H9 (cell line): ENCODE measurements at regions not wholly inside any gene's neighbourhood (a gene's known extent, or its start where the extent isn't known, plus 50 kb on each side); places are given as distances from the start of the nearest gene placed in this dataset.

Experiments used
- DNase-seq: peaks from one replicate; pipeline ENCODE4 v3.0.0-alpha.2; 2017
- H2AFZ ChIP-seq: one replicate; pipeline ENCODE4 v1.6.1; 2013; ENCODE audit warnings: mild to moderate bottlenecking, low read length, control low read depth, moderate library complexity
- H2AK5ac ChIP-seq: 2 replicates; pipeline ENCODE4 v1.6.1; 2013; ENCODE audit warnings: low read length, control low read depth, mixed read lengths; ENCODE audit not compliant: insufficient read length
- H2BK120ac ChIP-seq: one replicate; pipeline ENCODE4 v1.6.1; 2013; ENCODE audit warnings: low read depth, mild to moderate bottlenecking, low read length, control low read depth, inconsistent platforms; ENCODE audit not compliant: poor library complexity, severe bottlenecking
- H2BK12ac ChIP-seq: 2 replicates; pipeline ENCODE4 v1.6.1; 2013; ENCODE audit warnings: low read length, control low read depth, mixed read lengths, low read depth; ENCODE audit not compliant: insufficient read length
- H2BK15ac ChIP-seq: 2 replicates; pipeline ENCODE4 v1.6.1; 2013; ENCODE audit warnings: low read depth, low read length, control low read depth
- H2BK20ac ChIP-seq: one replicate; pipeline ENCODE4 v1.6.1; 2013; ENCODE audit warnings: low read depth, mild to moderate bottlenecking, low read length, control low read depth, inconsistent platforms; ENCODE audit not compliant: poor library complexity, severe bottlenecking
- H2BK5ac ChIP-seq: 2 replicates; pipeline ENCODE4 v1.6.1; 2013; ENCODE audit warnings: low read length, control low read depth, mixed read lengths; ENCODE audit not compliant: insufficient read length
- H3K14ac ChIP-seq: 2 replicates; pipeline ENCODE4 v1.6.1; 2013; ENCODE audit warnings: low read length, control low read depth; ENCODE audit not compliant: insufficient read depth
- H3K18ac ChIP-seq: 2 replicates; pipeline ENCODE4 v1.6.1; 2013; ENCODE audit warnings: low read depth, mild to moderate bottlenecking, mixed read lengths, low read length, control low read depth; ENCODE audit not compliant: insufficient read length
- H3K23ac ChIP-seq: 2 replicates; pipeline ENCODE4 v1.6.1; 2013; ENCODE audit warnings: low read length, control low read depth, mixed read lengths, low read depth; ENCODE audit not compliant: insufficient read length
- H3K23me2 ChIP-seq: 2 replicates; pipeline ENCODE4 v1.6.1; 2013; ENCODE audit warnings: low read depth, mild to moderate bottlenecking, mixed read lengths, low read length, control low read depth; ENCODE audit not compliant: insufficient read length, poor library complexity, severe bottlenecking
- H3K27ac ChIP-seq: 2 replicates; pipeline ENCODE4 v1.5.1; 2013; ENCODE audit warnings: low read length, control low read depth, mixed read lengths, low read depth; ENCODE audit not compliant: insufficient read length
- H3K27me3 ChIP-seq: 2 replicates; pipeline ENCODE4 v1.6.1; 2013; ENCODE audit warnings: low read length, control low read depth, inconsistent platforms; ENCODE audit not compliant: insufficient read depth
- H3K4ac ChIP-seq: 2 replicates; pipeline ENCODE4 v1.6.1; 2013; ENCODE audit warnings: low read depth, mild to moderate bottlenecking, control low read depth, inconsistent platforms, low read length, moderate library complexity
- H3K4me1 ChIP-seq: 2 replicates; pipeline ENCODE4 v1.6.1; 2013; ENCODE audit warnings: low read length, control low read depth, inconsistent platforms; ENCODE audit not compliant: insufficient read depth
- H3K4me2 ChIP-seq: 2 replicates; pipeline ENCODE4 v1.6.1; 2013; ENCODE audit warnings: low read length, control low read depth, mixed read lengths; ENCODE audit not compliant: insufficient read length, insufficient read depth
- H3K56ac ChIP-seq: 2 replicates; pipeline ENCODE4 v1.6.1; 2013; ENCODE audit warnings: low read depth, mild to moderate bottlenecking, mixed read lengths, low read length, control low read depth; ENCODE audit not compliant: insufficient read length
- H3K79me1 ChIP-seq: 2 replicates; pipeline ENCODE4 v1.6.1; 2013; ENCODE audit warnings: low read depth, mild to moderate bottlenecking, moderate library complexity, low read length, control low read depth, inconsistent platforms; ENCODE audit not compliant: insufficient read depth, poor library complexity, severe bottlenecking
- H3K79me2 ChIP-seq: 2 replicates; pipeline ENCODE4 v1.6.1; 2013; ENCODE audit warnings: low read length, control low read depth, inconsistent platforms; ENCODE audit not compliant: insufficient read depth
- H3K9ac ChIP-seq: 2 replicates; pipeline ENCODE4 v1.6.1; 2013; ENCODE audit warnings: low read length, control low read depth, mixed read lengths; ENCODE audit not compliant: insufficient read length; ENCODE audit errors: extremely low read depth
- H3K9me3 ChIP-seq: one replicate; pipeline ENCODE4 v1.6.1; 2013; ENCODE audit warnings: low read depth, low read length, inconsistent platforms; ENCODE audit not compliant: control insufficient read depth
- H3T11ph ChIP-seq: one replicate; pipeline ENCODE4 v1.6.1; 2013; ENCODE audit warnings: mild to moderate bottlenecking, low read length, control low read depth, inconsistent platforms
- H4K20me1 ChIP-seq: one replicate; pipeline ENCODE4 v1.6.1; 2013; ENCODE audit not compliant: control insufficient read depth, insufficient read length, insufficient read depth
- H4K5ac ChIP-seq: 2 replicates; pipeline ENCODE4 v1.6.1; 2013; ENCODE audit warnings: low read depth, mild to moderate bottlenecking, mixed read lengths, low read length, control low read depth; ENCODE audit not compliant: insufficient read length
- H4K8ac ChIP-seq: replicated peaks from 2 replicates; pipeline ENCODE4 v1.6.1; 2013; ENCODE audit warnings: low read length, control low read depth, mixed read lengths, low read depth; ENCODE audit not compliant: insufficient read length
- H4K91ac ChIP-seq: 2 replicates; pipeline ENCODE4 v1.6.1; 2013; ENCODE audit warnings: low read depth, mild to moderate bottlenecking, moderate library complexity, mixed read lengths, low read length, control low read depth; ENCODE audit not compliant: insufficient read length
- H3K27ac Mint-ChIP-seq, 3 experiments: 2 replicates in 2 of 3; 3 replicates in 1 of 3; pipeline ENCODE4 v1.8.0; 2020 to 2021; ENCODE audit warnings: mixed read lengths in 3 of 3, mild to moderate bottlenecking in 1 of 3, moderate library complexity in 1 of 3
- H3K27me3 Mint-ChIP-seq: 2 replicates; pipeline ENCODE4 v1.8.0; 2021; ENCODE audit warnings: low read depth, mild to moderate bottlenecking, moderate library complexity, mixed read lengths
- H3K36me3 Mint-ChIP-seq, 3 experiments: 2 replicates in 2 of 3; 3 replicates in 1 of 3; pipeline ENCODE4 v1.8.0; 2020 to 2021; ENCODE audit warnings: low read depth in 3 of 3, mixed read lengths in 3 of 3; ENCODE audit not compliant: insufficient read depth in 1 of 3
- H3K4me1 Mint-ChIP-seq, 2 experiments: 2 replicates each; pipeline ENCODE4 v1.8.0; 2020; ENCODE audit warnings: mixed read lengths in 2 of 2
- H3K4me3 Mint-ChIP-seq, 2 experiments: 2 replicates in 1 of 2; 3 replicates in 1 of 2; pipeline ENCODE4 v1.8.0; 2020 to 2021; ENCODE audit warnings: mild to moderate bottlenecking in 2 of 2, mixed read lengths in 2 of 2, moderate library complexity in 1 of 2
- H3K9me3 Mint-ChIP-seq, 2 experiments: 2 replicates in 1 of 2; 3 replicates in 1 of 2; pipeline ENCODE4 v1.8.0; 2020; ENCODE audit warnings: mild to moderate bottlenecking in 2 of 2, mixed read lengths in 2 of 2, moderate library complexity in 1 of 2
- CTCF ChIP-seq: fragments of 200-600 bp; sonication (generic); conservative IDR thresholded peaks from 3 replicates; pipeline ENCODE4 v1.8.0; 2021; ENCODE audit warnings: antibody characterized with exemption, mild to moderate bottlenecking
- WGBS: extraction: QIAGEN DNeasy Blood & Tissue Kit; methylation state at CpG from one replicate; pipeline ENCODE4 v1.1.7; 2013; ENCODE audit warnings: missing lambda C conversion rate, low lambda C conversion rate, mixed read lengths; ENCODE audit not compliant: insufficient read length; ENCODE audit errors: extremely low coverage; 5-methylcytosine and 5-hydroxymethylcytosine counted together

- no peak overlapping the region for H3K56ac ChIP-seq
- H3K27me3 ChIP-seq: no peaks in the 10 kb centered on the region
- H2BK120ac ChIP-seq: no peak overlapping the region
- H4K91ac ChIP-seq: no peak overlapping the region
- H3K18ac ChIP-seq: no peak overlapping the region
- no peak overlapping the region for H2BK12ac ChIP-seq
- no peaks in the 10 kb centered on the region for H3K27me3 Mint-ChIP-seq
- no peak overlapping the region for H4K8ac ChIP-seq
- H3K79me2 ChIP-seq: no peaks in the 10 kb centered on the region
- no peaks in the 10 kb centered on the region; a peak in 2 of 7 replicates for H3K36me3 Mint-ChIP-seq
- H3K27ac ChIP-seq: no peak overlapping the region
- WGBS: no CpG with 5 or more reads among the region's 6 CpGs
- no peak overlapping the region for H2BK5ac ChIP-seq
- peak overlapping the region in 1 of 3 experiments; percentile 22; a peak in 2 of 7 replicates for H3K27ac Mint-ChIP-seq
- DNase-seq: no peak
- H2BK15ac ChIP-seq: no peak overlapping the region
- TF ChIP-seq CTCF: no peak
- H3K9ac ChIP-seq: no peak overlapping the region
- H4K5ac ChIP-seq: no peak overlapping the region
- no peak overlapping the region for H3K14ac ChIP-seq
- H3K4me1 ChIP-seq: no peaks in the 10 kb centered on the region; the same call in 1 of the 2 replicates
- no peaks in the 10 kb centered on the region; a peak in 1 of 5 replicates for H3K9me3 Mint-ChIP-seq
- no peak overlapping the region for H2AFZ ChIP-seq
- H3K23me2 ChIP-seq: no peaks in the 10 kb centered on the region
- peaks cover 38% of the 10 kb centered on the region in 2 experiments for H3K4me1 Mint-ChIP-seq
- H2AK5ac ChIP-seq: no peak overlapping the region
- H3K79me1 ChIP-seq: no peaks in the 10 kb centered on the region
- no peak overlapping the region for H3K4me2 ChIP-seq
- no peaks in the 10 kb centered on the region for H3K9me3 ChIP-seq
- no peak overlapping the region for H3T11ph ChIP-seq
- no peak overlapping the region for H2BK20ac ChIP-seq
- no peak overlapping the region for H3K4me3 Mint-ChIP-seq
- no peak overlapping the region for H3K23ac ChIP-seq
- no peak overlapping the region for H3K4ac ChIP-seq
- peaks cover 3% of the 10 kb centered on the region for H4K20me1 ChIP-seq
These were observed 422.3 kb downstream of the FUT8 start for GRCh38 chr14:65834812-65835211.
